ENCODE measurements at regions not wholly inside any gene's neighbourhood (a gene's known extent, or its start where the extent isn't known, plus 50 kb on each side); places are given as distances from the start of the nearest gene placed in this dataset.

GRCh38 chr3:154584974-154585373 lies 155.0 kb upstream of the GPR149 start:
- Mint-ChIP-seq H3K9me3 (ENCODE audit: insufficient read depth) (no peaks in the 10 kb centered on the region), H3K4me1 (no peaks in the 10 kb centered on the region), H3K27me3 (no peaks in the 10 kb centered on the region), H3K27ac (no peak overlapping the region), H3K4me3 (no peak overlapping the region)
- Histone ChIP-seq H3K36me3 (replicated peaks in 1 of 2; ENCODE audit: control extremely low read depth in 1 of 2, control insufficient read depth in 1 of 2, extremely low read depth in 1 of 2, insufficient read depth in 2 of 2, low read length in 1 of 2) (no peaks in the 10 kb centered on the region), H3K4me1 (ENCODE audit: control insufficient read depth in 2 of 2, insufficient read depth in 2 of 2, low read length in 2 of 2) (no peaks in the 10 kb centered on the region), H3K4me2 (replicated peaks; ENCODE audit: low read depth, low read length, poor library complexity, severe bottlenecking) (no peak overlapping the region), H4K20me1 (ENCODE audit: control insufficient read depth, insufficient read depth, low read length, poor library complexity, severe bottlenecking) (no peaks in the 10 kb centered on the region), H3K9ac (ENCODE audit: low read length) (no peak overlapping the region), H3K27me3 (replicated peaks in 1 of 4; ENCODE audit: control extremely low read depth in 1 of 4, control insufficient read depth in 3 of 4, insufficient read depth in 4 of 4, low read length in 3 of 4) (no peaks in the 10 kb centered on the region), H3K79me2 (ENCODE audit: control insufficient read depth, insufficient read depth, low read length) (no peaks in the 10 kb centered on the region), H3K9me3 (ENCODE audit: control extremely low read depth in 1 of 3, control insufficient read depth in 2 of 3, insufficient read depth in 1 of 3, low read length in 2 of 3) (no peaks in the 10 kb centered on the region), H3K4me3 (ENCODE audit: control extremely low read depth in 1 of 5, extremely low read depth in 1 of 5, insufficient read depth in 1 of 5, low read depth in 2 of 5, low read length in 4 of 5) (no peak overlapping the region), H3K27ac (ENCODE audit: low read length in 2 of 2) (no peak overlapping the region), H2AFZ (ENCODE audit: insufficient read depth, low read depth, low read length, poor library complexity, severe bottlenecking) (no peak overlapping the region)
- no peak for TF ChIP-seq CTCF (IDR thresholded peaks at IDR 0.05)
- TF ChIP-seq EZH2 (IDR thresholded peaks at IDR 0.05; ENCODE audit: borderline replicate concordance, insufficient read depth, low read depth, low read length, poor library complexity, severe bottlenecking) = no peak
- intact Hi-C loops (cut with micrococcal nuclease) = no loop called here
- CTCF ChIA-PET = no interaction called here
- no peak for ATAC-seq (ENCODE audit: low read depth)
- no peak for DNase-seq
- POLR2A ChIA-PET = no interaction called here

- Mint-ChIP-seq H3K4me1 (no peaks in the 10 kb centered on the region), H3K27ac (no peak overlapping the region), H3K9me3 (ENCODE audit: insufficient read depth) (no peaks in the 10 kb centered on the region), H3K4me3 (no peak overlapping the region), H3K27me3 (no peaks in the 10 kb centered on the region)
- Histone ChIP-seq H3K4me1 (ENCODE audit: control insufficient read depth in 2 of 2, insufficient read depth in 2 of 2, low read length in 2 of 2) (no peaks in the 10 kb centered on the region), H3K9ac (ENCODE audit: low read length) (no peak overlapping the region), H3K36me3 (replicated peaks in 1 of 2; ENCODE audit: control extremely low read depth in 1 of 2, control insufficient read depth in 1 of 2, extremely low read depth in 1 of 2, insufficient read depth in 2 of 2, low read length in 1 of 2) (no peaks in the 10 kb centered on the region), H3K27me3 (replicated peaks in 1 of 4; ENCODE audit: control extremely low read depth in 1 of 4, control insufficient read depth in 3 of 4, insufficient read depth in 4 of 4, low read length in 3 of 4) (no peaks in the 10 kb centered on the region), H3K79me2 (ENCODE audit: control insufficient read depth, insufficient read depth, low read length) (no peaks in the 10 kb centered on the region), H3K4me2 (replicated peaks; ENCODE audit: low read depth, low read length, poor library complexity, severe bottlenecking) (no peak overlapping the region), H3K9me3 (ENCODE audit: control extremely low read depth in 1 of 3, control insufficient read depth in 2 of 3, insufficient read depth in 1 of 3, low read length in 2 of 3) (no peaks in the 10 kb centered on the region), H4K20me1 (ENCODE audit: control insufficient read depth, insufficient read depth, low read length, poor library complexity, severe bottlenecking) (no peaks in the 10 kb centered on the region), H3K27ac (ENCODE audit: low read length in 2 of 2) (no peak overlapping the region), H2AFZ (ENCODE audit: insufficient read depth, low read depth, low read length, poor library complexity, severe bottlenecking) (no peak overlapping the region), H3K4me3 (ENCODE audit: control extremely low read depth in 1 of 5, extremely low read depth in 1 of 5, insufficient read depth in 1 of 5, low read depth in 2 of 5, low read length in 4 of 5) (no peak overlapping the region)
- intact Hi-C loops (cut with micrococcal nuclease) = no loop called here
- TF ChIP-seq CTCF (IDR thresholded peaks at IDR 0.05) (no peak), EZH2 (IDR thresholded peaks at IDR 0.05; ENCODE audit: borderline replicate concordance, insufficient read depth, low read depth, low read length, poor library complexity, severe bottlenecking) (no peak)
- POLR2A ChIA-PET = no interaction called here
- 40% methylated on average over 1 of the region's 4 CpGs for WGBS (ENCODE audit: insufficient coverage)
- CTCF ChIA-PET = interaction anchor here (0.7 kb wide), 1 partner anchor 1680 kb away, joined by 3 read pairs; no protein-coding TSS in a partner anchor
- ATAC-seq (ENCODE audit: low read depth) (no peak), DNase-seq (no peak)
Observed at GRCh38 chr3:154584041-154584440, 154.1 kb upstream of the GPR149 start.

Data from B cell (primary cell).